GM21515 (cell line): ENCODE measurements at regions not wholly inside any gene's neighbourhood (a gene's known extent, or its start where the extent isn't known, plus 50 kb on each side); places are given as distances from the start of the nearest gene placed in this dataset.
"Not testable (repeated sequence)": the region's sequence is repeated elsewhere in the genome, so short reads cannot be mapped to it uniquely, and the experiment has no call there.

Experiments used
- ATAC-seq: cut with Tn5 transposase; IDR thresholded peaks from one replicate; pipeline ENCODE4 v1.9.1; 2021; ENCODE audit not compliant: unreplicated experiment

GRCh38 chr5:104611135-104611767 lies 1048.7 kb upstream of the NUDT12 start:
- ATAC-seq = no peak

GRCh38 chr5:104606258-104606829 lies 1043.8 kb upstream of the NUDT12 start:
- ATAC-seq = no peak

GRCh38 chr5:104599726-104600125 lies 1037.1 kb upstream of the NUDT12 start:
- ATAC-seq = no peak

- no peak for ATAC-seq
Observed at GRCh38 chr5:104598285-104598684, 1035.7 kb upstream of the NUDT12 start.

GRCh38 chr5:104594850-104595249 lies 1032.3 kb upstream of the NUDT12 start:
- no peak for ATAC-seq

GRCh38 chr5:104576677-104577076 lies 1014.1 kb upstream of the NUDT12 start:
- no peak for ATAC-seq

- no peak for ATAC-seq
Observed at GRCh38 chr5:104573949-104574709, 1011.5 kb upstream of the NUDT12 start.

- ATAC-seq = no peak
Observed at GRCh38 chr5:104569621-104570020, 1007.0 kb upstream of the NUDT12 start.

- ATAC-seq = no peak
Observed at GRCh38 chr5:104564530-104564929, 1001.9 kb upstream of the NUDT12 start.

GRCh38 chr5:104556957-104557356 lies 994.4 kb upstream of the NUDT12 start:
- no peak for ATAC-seq

GRCh38 chr5:104551628-104552027 lies 989.0 kb upstream of the NUDT12 start:
- ATAC-seq = no peak

- not testable (repeated sequence) for ATAC-seq
Observed at GRCh38 chr5:104546871-104547270, 984.3 kb upstream of the NUDT12 start.

- no peak for ATAC-seq
Observed at GRCh38 chr5:104541141-104541785, 978.7 kb upstream of the NUDT12 start.

- no peak for ATAC-seq
Observed at GRCh38 chr5:104540448-104540847, 977.9 kb upstream of the NUDT12 start.

- ATAC-seq = no peak
Observed at GRCh38 chr5:104539618-104540350, 977.2 kb upstream of the NUDT12 start.

- no peak for ATAC-seq
Observed at GRCh38 chr5:104538734-104539133, 976.1 kb upstream of the NUDT12 start.

- ATAC-seq = no peak
Observed at GRCh38 chr5:104533498-104533897, 970.9 kb upstream of the NUDT12 start.

- no peak for ATAC-seq
Observed at GRCh38 chr5:104526866-104527265, 964.3 kb upstream of the NUDT12 start.

- ATAC-seq = no peak
Observed at GRCh38 chr5:104513640-104514072, 951.1 kb upstream of the NUDT12 start.

- ATAC-seq = no peak
Observed at GRCh38 chr5:104513121-104513602, 950.6 kb upstream of the NUDT12 start.
